Stromal cell of bone marrow (primary cell): ENCODE measurements at regions not wholly inside any gene's neighbourhood (a gene's known extent, or its start where the extent isn't known, plus 50 kb on each side); places are given as distances from the start of the nearest gene placed in this dataset.

Source experiments
- DNase-seq: peaks from one replicate; pipeline ENCODE4 v3.0.0-alpha.2; 2012; ENCODE audit warnings: low read depth

GRCh38 chr15:49751191-49751590 is 130.3 kb downstream of the DTWD1 start:
- DNase-seq, result no peak

GRCh38 chr15:49751751-49752150 is 130.9 kb downstream of the DTWD1 start:
- DNase-seq, result no peak

- DNase-seq, result no peak
These were observed 131.7 kb downstream of the DTWD1 start for GRCh38 chr15:49752517-49752916.

- no peak for DNase-seq
These were observed 137.6 kb downstream of the DTWD1 start for GRCh38 chr15:49758456-49758855.

GRCh38 chr15:49758856-49759255 is 138.0 kb downstream of the DTWD1 start:
- no peak for DNase-seq

DNA sequence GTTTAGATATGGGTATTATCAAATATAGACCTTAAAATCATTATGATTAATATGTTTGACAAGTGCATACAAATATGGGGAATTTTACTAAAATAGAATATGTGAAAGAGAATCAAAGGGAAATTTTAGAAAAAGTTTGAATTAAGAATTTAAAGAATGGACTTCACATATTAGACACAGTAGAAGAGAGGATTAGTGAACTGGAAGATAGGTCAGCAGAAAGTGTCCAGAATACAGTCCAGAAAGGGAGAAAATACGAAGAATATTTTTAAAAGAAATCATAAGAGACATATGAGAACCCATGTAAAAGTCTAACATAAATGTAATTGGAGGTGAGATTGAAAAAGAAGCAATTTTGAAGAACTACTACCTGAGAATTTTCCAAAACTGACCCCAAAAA is 139.9 kb downstream of the DTWD1 start:
- no peak for DNase-seq

DNA sequence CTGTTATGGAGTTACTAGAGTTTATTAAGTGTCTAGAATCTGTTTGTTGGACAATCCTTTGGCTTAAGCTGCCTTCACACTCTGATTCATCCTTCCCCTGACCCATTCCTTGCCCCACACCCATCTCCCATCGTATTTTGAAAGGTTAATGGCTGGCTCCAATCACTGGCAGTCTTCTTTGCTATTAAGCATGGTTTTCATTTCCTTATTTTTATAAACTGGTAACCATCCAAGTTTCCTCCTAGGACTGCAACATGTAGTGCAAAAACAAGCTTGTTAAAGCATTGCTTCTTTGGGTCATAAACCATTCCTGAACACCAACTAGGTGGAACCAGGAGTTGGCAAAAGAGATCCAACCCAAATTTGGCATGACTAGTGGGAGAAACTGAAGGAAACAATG is 148.4 kb downstream of the DTWD1 start:
- DNase-seq, result no peak

- DNase-seq, result no peak
These were observed 168.6 kb downstream of the DTWD1 start for GRCh38 chr15:49789436-49789835.

- DNase-seq, result no peak
These were observed 173.1 kb downstream of the DTWD1 start for GRCh38 chr15:49793943-49794342.

DNA sequence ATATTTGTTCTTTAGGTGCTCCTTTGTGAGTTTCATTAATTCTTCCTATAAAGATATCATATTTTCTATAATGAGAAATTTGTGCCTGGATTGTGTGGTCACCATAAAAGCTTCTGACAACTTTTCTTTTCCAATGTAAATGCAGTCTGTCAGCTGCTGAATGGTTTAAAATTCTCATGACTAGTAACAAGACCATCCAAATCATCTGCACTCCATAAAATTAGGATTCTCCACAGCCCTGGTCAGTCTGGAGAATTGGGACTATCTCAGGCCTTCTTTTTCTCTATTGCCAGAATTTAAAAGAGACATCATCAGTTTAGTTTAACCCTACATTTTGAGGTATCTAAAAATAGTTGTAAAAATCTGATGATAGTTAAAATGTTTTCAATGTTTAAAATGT is 180.9 kb downstream of the DTWD1 start:
- no peak for DNase-seq
